Central memory CD8-positive, alpha-beta T cell (primary cell): ENCODE measurements at regions not wholly inside any gene's neighbourhood (a gene's known extent, or its start where the extent isn't known, plus 50 kb on each side); places are given as distances from the start of the nearest gene placed in this dataset.
"Not testable (repeated sequence)": the region's sequence is repeated elsewhere in the genome, so short reads cannot be mapped to it uniquely, and the experiment has no call there.

Source experiments
- ATAC-seq: fragments of 150-1000 bp; cut with Tn5 transposase; replicated peaks from 2 replicates; pipeline ENCODE4 v1.10.0; 2022; ENCODE audit warnings: mild to moderate bottlenecking, moderate FRiP score, moderate number of reproducible peaks; ENCODE audit not compliant: poor library complexity, severe bottlenecking; ENCODE audit errors: extremely low read depth
- DNase-seq, 2 donors: peaks; one replicate each; pipeline ENCODE4 v3.0.0; 2021; ENCODE audit warnings: low spot score in 2 of 2
- H3K27ac Mint-ChIP-seq: one replicate; pipeline ENCODE4 v1.8.0; 2022; ENCODE audit warnings: low read depth, mild to moderate bottlenecking, moderate library complexity, mixed read lengths
- H3K27me3 Mint-ChIP-seq: one replicate; pipeline ENCODE4 v1.8.0; 2022; ENCODE audit warnings: mixed read lengths
- H3K36me3 Mint-ChIP-seq: one replicate; pipeline ENCODE4 v1.8.0; 2022; ENCODE audit warnings: mild to moderate bottlenecking, moderate library complexity, mixed read lengths; ENCODE audit not compliant: insufficient read depth
- H3K4me1 Mint-ChIP-seq: one replicate; pipeline ENCODE4 v1.8.0; 2022; ENCODE audit warnings: mixed read lengths
- H3K4me3 Mint-ChIP-seq: one replicate; pipeline ENCODE4 v1.8.0; 2022; ENCODE audit warnings: mild to moderate bottlenecking, moderate library complexity, mixed read lengths
- H3K9me3 Mint-ChIP-seq: one replicate; pipeline ENCODE4 v1.8.0; 2022; ENCODE audit warnings: mixed read lengths

GRCh38 chr5:106454651-106455415 lies 1215.9 kb downstream of the EFNA5 start:
- Mint-ChIP-seq H3K36me3 (no peaks in the 10 kb centered on the region), H3K27ac (no peak overlapping the region), H3K27me3 (no peaks in the 10 kb centered on the region), H3K4me1 (no peaks in the 10 kb centered on the region), H3K9me3 (peaks cover 7% of the 10 kb centered on the region), H3K4me3 (no peak overlapping the region)
- ATAC-seq (no peak), DNase-seq (no peak)

GRCh38 chr5:106454050-106454449 lies 1216.7 kb downstream of the EFNA5 start:
- H3K9me3 Mint-ChIP-seq = peaks cover 7% of the 10 kb centered on the region
- H3K36me3 Mint-ChIP-seq = no peaks in the 10 kb centered on the region
- no peak overlapping the region for H3K4me3 Mint-ChIP-seq
- no peak for ATAC-seq
- DNase-seq = no peak
- H3K4me1 Mint-ChIP-seq = no peaks in the 10 kb centered on the region
- H3K27ac Mint-ChIP-seq = no peak overlapping the region
- no peaks in the 10 kb centered on the region for H3K27me3 Mint-ChIP-seq

GRCh38 chr5:106451998-106452397 lies 1218.7 kb downstream of the EFNA5 start:
- H3K4me3 Mint-ChIP-seq = no peak overlapping the region
- no peaks in the 10 kb centered on the region for H3K36me3 Mint-ChIP-seq
- no peak for ATAC-seq
- DNase-seq = no peak
- H3K27ac Mint-ChIP-seq = no peak overlapping the region
- no peaks in the 10 kb centered on the region for H3K27me3 Mint-ChIP-seq
- H3K9me3 Mint-ChIP-seq = peaks cover 7% of the 10 kb centered on the region
- peaks cover 6% of the 10 kb centered on the region for H3K4me1 Mint-ChIP-seq

GRCh38 chr5:106443746-106444145 lies 1227.0 kb downstream of the EFNA5 start:
- DNase-seq (no peak), ATAC-seq (no peak)
- no peaks in the 10 kb centered on the region for H3K36me3 Mint-ChIP-seq
- H3K4me1 Mint-ChIP-seq = peaks cover 6% of the 10 kb centered on the region
- H3K27me3 Mint-ChIP-seq = no peaks in the 10 kb centered on the region
- no peak overlapping the region for H3K4me3 Mint-ChIP-seq
- H3K27ac Mint-ChIP-seq = no peak overlapping the region
- no peaks in the 10 kb centered on the region for H3K9me3 Mint-ChIP-seq

- H3K27me3 Mint-ChIP-seq = no peaks in the 10 kb centered on the region
- no peak overlapping the region for H3K27ac Mint-ChIP-seq
- no peaks in the 10 kb centered on the region for H3K36me3 Mint-ChIP-seq
- H3K4me1 Mint-ChIP-seq = no peaks in the 10 kb centered on the region
- no peak for ATAC-seq
- H3K9me3 Mint-ChIP-seq = no peaks in the 10 kb centered on the region
- DNase-seq = no peak
- H3K4me3 Mint-ChIP-seq = no peak overlapping the region
Observed at GRCh38 chr5:106435185-106435584, 1235.6 kb downstream of the EFNA5 start.

- not testable (repeated sequence) for H3K4me3 Mint-ChIP-seq, DNase-seq, ATAC-seq, H3K36me3 Mint-ChIP-seq, H3K27ac Mint-ChIP-seq, H3K27me3 Mint-ChIP-seq, H3K4me1 Mint-ChIP-seq, H3K9me3 Mint-ChIP-seq
Observed at GRCh38 chr5:106430733-106431132, 1240.0 kb downstream of the EFNA5 start.

- Mint-ChIP-seq H3K9me3 (peaks cover 5% of the 10 kb centered on the region), H3K36me3 (no peaks in the 10 kb centered on the region), H3K27ac (no peak overlapping the region), H3K4me3 (no peak overlapping the region), H3K27me3 (no peaks in the 10 kb centered on the region), H3K4me1 (no peaks in the 10 kb centered on the region)
- DNase-seq (no peak), ATAC-seq (no peak)
Observed at GRCh38 chr5:106423109-106423897, 1247.4 kb downstream of the EFNA5 start.

GRCh38 chr5:106420102-106420501 lies 1250.6 kb downstream of the EFNA5 start:
- DNase-seq (no peak), ATAC-seq (no peak)
- Mint-ChIP-seq H3K4me1 (no peaks in the 10 kb centered on the region), H3K4me3 (no peak overlapping the region), H3K27me3 (no peaks in the 10 kb centered on the region), H3K27ac (no peak overlapping the region), H3K36me3 (no peaks in the 10 kb centered on the region), H3K9me3 (peaks cover 18% of the 10 kb centered on the region)

- Mint-ChIP-seq H3K9me3 (peaks cover 18% of the 10 kb centered on the region), H3K27me3 (no peaks in the 10 kb centered on the region), H3K36me3 (no peaks in the 10 kb centered on the region), H3K27ac (no peak overlapping the region), H3K4me1 (no peaks in the 10 kb centered on the region), H3K4me3 (no peak overlapping the region)
- DNase-seq (no peak), ATAC-seq (no peak)
Observed at GRCh38 chr5:106418196-106418595, 1252.5 kb downstream of the EFNA5 start.

- no peaks in the 10 kb centered on the region for H3K4me1 Mint-ChIP-seq
- no peaks in the 10 kb centered on the region for H3K36me3 Mint-ChIP-seq
- ATAC-seq = no peak
- H3K27me3 Mint-ChIP-seq = no peaks in the 10 kb centered on the region
- no peak overlapping the region for H3K4me3 Mint-ChIP-seq
- H3K9me3 Mint-ChIP-seq = peaks cover 18% of the 10 kb centered on the region
- no peak for DNase-seq
- H3K27ac Mint-ChIP-seq = no peak overlapping the region
Observed at GRCh38 chr5:106417566-106417965, 1253.2 kb downstream of the EFNA5 start.

GRCh38 chr5:106417163-106417562 lies 1253.6 kb downstream of the EFNA5 start:
- ATAC-seq (no peak), DNase-seq (no peak)
- H3K36me3 Mint-ChIP-seq = no peaks in the 10 kb centered on the region
- H3K9me3 Mint-ChIP-seq = peaks cover 18% of the 10 kb centered on the region
- no peak overlapping the region for H3K27ac Mint-ChIP-seq
- H3K4me1 Mint-ChIP-seq = no peaks in the 10 kb centered on the region
- H3K27me3 Mint-ChIP-seq = no peaks in the 10 kb centered on the region
- H3K4me3 Mint-ChIP-seq = no peak overlapping the region

GRCh38 chr5:106415541-106415940 lies 1255.2 kb downstream of the EFNA5 start:
- H3K27me3 Mint-ChIP-seq = no peaks in the 10 kb centered on the region
- H3K27ac Mint-ChIP-seq = no peak overlapping the region
- H3K9me3 Mint-ChIP-seq = peaks cover 13% of the 10 kb centered on the region
- no peak for ATAC-seq
- H3K36me3 Mint-ChIP-seq = no peaks in the 10 kb centered on the region
- no peaks in the 10 kb centered on the region for H3K4me1 Mint-ChIP-seq
- no peak overlapping the region for H3K4me3 Mint-ChIP-seq
- no peak for DNase-seq

- ATAC-seq = no peak
Observed at GRCh38 chr5:106414342-106414741, 1256.4 kb downstream of the EFNA5 start.

More at GRCh38 chr5:106414342-106414741, 1256.4 kb downstream of the EFNA5 start:
- no peak overlapping the region for H3K27ac Mint-ChIP-seq
- H3K9me3 Mint-ChIP-seq = peaks cover 13% of the 10 kb centered on the region
- DNase-seq = no peak
- H3K36me3 Mint-ChIP-seq = no peaks in the 10 kb centered on the region
- H3K4me3 Mint-ChIP-seq = no peak overlapping the region
- H3K4me1 Mint-ChIP-seq = no peaks in the 10 kb centered on the region
- H3K27me3 Mint-ChIP-seq = no peaks in the 10 kb centered on the region
